Endothelial cell of umbilical vein (primary cell): ENCODE measurements at regions not wholly inside any gene's neighbourhood (a gene's known extent, or its start where the extent isn't known, plus 50 kb on each side); places are given as distances from the start of the nearest gene placed in this dataset.

Experiments used
- BruUV-seq: library from RNA; stranded (reverse); fragments of 400-500 nt; replicated peaks from 2 replicates; lab custom pipeline; 2021; lab: Mats Ljungman, UMichigan
- CTCF ChIA-PET: fragments of 300-600, 350-600 bp; sonication (Branson Sonifier 250); formaldehyde crosslinking; loops from one replicate; lab custom pipeline; 2021; ENCODE audit warnings: antibody characterized with exemption, inconsistent platforms; lab: Charles Lee
- POLR2A ChIA-PET: fragments of 300-600, 350-600 bp; sonication (Branson Sonifier 250); formaldehyde crosslinking; loops from one replicate; lab custom pipeline; 2021; ENCODE audit warnings: antibody characterized with exemption, inconsistent platforms; lab: Charles Lee
- DNase-seq: peaks from one replicate; pipeline ENCODE4 v3.0.0-alpha.2; 2011; ENCODE audit warnings: low read depth, low spot score
- FAIRE-seq: peaks from 2 replicates; lab custom pipeline; 2011; peaks lifted over from hg19 to GRCh38; lab: Jason Lieb, UNC
- H2AFZ ChIP-seq: 2 replicates; pipeline ENCODE4 v1.6.0; 2012; ENCODE audit warnings: low read depth, low read length, control low read depth, inconsistent platforms
- H3K27ac ChIP-seq: 2 replicates; pipeline ENCODE4 v1.5.1; 2011; ENCODE audit warnings: low read depth, mild to moderate bottlenecking, control low read depth, low read length, moderate library complexity; ENCODE audit not compliant: insufficient read depth
- H3K27me3 ChIP-seq, 2 experiments: 2 replicates each; pipeline versions ENCODE4 v1.6.0 to v1.6.1; 2011; ENCODE audit warnings: low read length in 2 of 2, mixed read lengths in 1 of 2; ENCODE audit not compliant: control insufficient read depth in 2 of 2, insufficient read depth in 2 of 2
- H3K36me3 ChIP-seq, 2 experiments: 2 replicates in 1 of 2; 3 replicates in 1 of 2; pipeline ENCODE4 v1.5.1; 2011; ENCODE audit warnings: low read length in 2 of 2, mild to moderate bottlenecking in 1 of 2, moderate library complexity in 1 of 2; ENCODE audit not compliant: control insufficient read depth in 2 of 2, insufficient read depth in 2 of 2; ENCODE audit errors: extremely low read depth in 1 of 2
- H3K4me1 ChIP-seq: 3 replicates; pipeline ENCODE4 v1.5.1; 2011; ENCODE audit warnings: mild to moderate bottlenecking, low read length; ENCODE audit not compliant: control insufficient read depth, insufficient read depth; ENCODE audit errors: extremely low read depth
- H3K4me2 ChIP-seq: 2 replicates; pipeline ENCODE4 v1.6.1; 2011; ENCODE audit warnings: low read length, control low read depth, mixed read lengths; ENCODE audit not compliant: insufficient read depth
- H3K4me3 ChIP-seq, 3 experiments: fragments of 200-600 bp in 1 of 3; sonication (generic), shearing (Covaris generic) in 1 of 3; replicated peaks in 1 of 3; 2 replicates each; pipeline ENCODE4 v1.5.1; 2011 to 2016; ENCODE audit warnings: control low read depth in 3 of 3, low read length in 3 of 3, mild to moderate bottlenecking in 2 of 3, inconsistent platforms in 1 of 3, low read depth in 1 of 3, moderate library complexity in 1 of 3; ENCODE audit not compliant: insufficient read depth in 1 of 3
- H3K79me2 ChIP-seq: 2 replicates; pipeline ENCODE4 v1.6.0; 2012; ENCODE audit warnings: low read length, inconsistent platforms; ENCODE audit not compliant: control insufficient read depth, insufficient read depth
- H3K9ac ChIP-seq: replicated peaks from 2 replicates; pipeline ENCODE3; 2011; ENCODE audit warnings: low read length, control low read depth; ENCODE audit not compliant: insufficient read depth; ENCODE audit errors: extremely low read depth
- H3K9me1 ChIP-seq: replicated peaks from 3 replicates; pipeline ENCODE4 v1.6.0; 2011; ENCODE audit warnings: mild to moderate bottlenecking, low read length; ENCODE audit not compliant: control insufficient read depth, insufficient read depth; ENCODE audit errors: extremely low read depth
- H3K9me3 ChIP-seq: replicated peaks from 2 replicates; pipeline ENCODE4 v1.5.1; 2012; ENCODE audit warnings: low read length, inconsistent platforms; ENCODE audit not compliant: control insufficient read depth, insufficient read depth
- H4K20me1 ChIP-seq: replicated peaks from 2 replicates; pipeline ENCODE3; 2011; ENCODE audit warnings: mild to moderate bottlenecking, low read length; ENCODE audit not compliant: control insufficient read depth, insufficient read depth; ENCODE audit errors: extremely low read depth
- EZH2 ChIP-seq: IDR thresholded peaks from 2 replicates; pipeline ENCODE4 v1.6.1; 2012; ENCODE audit warnings: borderline replicate concordance, low read depth, mild to moderate bottlenecking, moderate library complexity, low read length, inconsistent platforms; ENCODE audit not compliant: severe bottlenecking
- FOS ChIP-seq: IDR thresholded peaks from 2 replicates; pipeline ENCODE4 v1.6.1; 2011; ENCODE audit warnings: mild to moderate bottlenecking, low read length, moderate library complexity, borderline replicate concordance; ENCODE audit not compliant: insufficient read depth
- GATA2 ChIP-seq: IDR thresholded peaks from 2 replicates; pipeline ENCODE4 v1.7.0; 2011; ENCODE audit warnings: low read depth, mild to moderate bottlenecking, moderate library complexity, mixed read lengths, low read length; ENCODE audit not compliant: insufficient read length, insufficient read depth
- JUN ChIP-seq: IDR thresholded peaks from 2 replicates; pipeline ENCODE4 v1.6.1; 2011; ENCODE audit warnings: borderline replicate concordance, low read depth; ENCODE audit not compliant: insufficient read length, insufficient read depth
- MYC ChIP-seq: IDR thresholded peaks from one replicate; pipeline ENCODE4 v1.6.1; 2011; ENCODE audit warnings: mild to moderate bottlenecking, low read depth, low read length
- POLR2A ChIP-seq: IDR thresholded peaks from 2 replicates; pipeline ENCODE4 v1.6.1; 2012; ENCODE audit warnings: low read depth, mild to moderate bottlenecking, control low read depth, low read length
- POLR2AphosphoS5 ChIP-seq: IDR thresholded peaks from 2 replicates; pipeline ENCODE4 v1.6.1; 2012; ENCODE audit warnings: low read depth, mild to moderate bottlenecking, control low read depth, low read length, moderate library complexity; ENCODE audit not compliant: insufficient read depth
- dilution Hi-C: fragments of 300-500 bp; cut with MboI; formaldehyde crosslinking; loops from one replicate; pipeline ENCODE4 v1.15.0; 2019; ENCODE audit warnings: low sequenced_read_pairs; ENCODE audit not compliant: extremely low pct_ligation_motif_present
- intact Hi-C: fragments of 100-400 bp; cut with micrococcal nuclease; formaldehyde crosslinking; loops from one replicate; pipeline ENCODE4 v1.10.0; 2022
- TF ChIP-seq, protein P1 (sequence below): IDR thresholded peaks from 2 replicates; pipeline ENCODE4 v1.6.1; 2011; ENCODE audit not compliant: insufficient read depth, insufficient read length
- TF ChIP-seq, protein P2 (sequence below), 2 donors: IDR thresholded peaks; 1 replicate in 1 of 2; 2 replicates in 1 of 2; pipeline ENCODE4 v1.5.1; 2011; ENCODE audit warnings: low read length in 2 of 2, mild to moderate bottlenecking in 2 of 2, moderate library complexity in 2 of 2, control low read depth in 1 of 2, inconsistent platforms in 1 of 2, low read depth in 1 of 2; ENCODE audit not compliant: insufficient read depth in 1 of 2; ENCODE audit errors: extremely low read depth in 1 of 2

DNA sequence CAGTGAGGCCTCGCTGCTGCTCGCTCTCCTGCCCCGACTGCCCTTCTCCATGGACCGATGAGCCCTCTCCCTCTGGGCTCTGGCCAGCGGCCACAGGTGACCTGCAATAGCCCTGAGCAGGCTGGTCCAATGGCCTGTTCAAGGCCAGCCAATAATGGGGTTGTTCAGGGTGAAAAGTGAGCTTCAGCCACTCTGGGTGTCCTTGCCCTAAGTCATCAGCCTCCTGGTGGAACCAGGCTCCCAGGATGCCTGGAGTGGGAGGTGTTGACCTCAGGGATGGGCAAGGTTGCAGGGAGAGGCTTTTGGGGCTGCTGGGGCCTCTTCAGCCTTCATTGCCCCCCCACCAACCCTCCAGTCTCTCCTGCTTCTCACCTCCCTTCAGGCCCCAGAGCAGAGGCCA, 79.7 kb downstream of the RFLNA start:
- Histone ChIP-seq H3K4me2 (no peak overlapping the region), H3K4me3 (no peak overlapping the region), H3K9ac (no peak overlapping the region), H3K27ac (no peak overlapping the region), H3K79me2 (peaks cover 45% of the 10 kb centered on the region), H2AFZ (no peak overlapping the region), H3K36me3 (peaks cover 12 to 41% of the 10 kb centered on the region in 2 experiments), H3K9me1 (no peaks in the 10 kb centered on the region), H3K27me3 (no peaks in the 10 kb centered on the region), H3K9me3 (no peaks in the 10 kb centered on the region), H4K20me1 (no peaks in the 10 kb centered on the region), H3K4me1 (peaks cover 29% of the 10 kb centered on the region)
- BruUV-seq: no TSS peak
- intact Hi-C loops: no loop called here
- ChIA-PET POLR2A (no interaction called here), CTCF (no interaction called here)
- DNase-seq (no peak), FAIRE-seq (no peak)
- TF ChIP-seq, protein P1, sequence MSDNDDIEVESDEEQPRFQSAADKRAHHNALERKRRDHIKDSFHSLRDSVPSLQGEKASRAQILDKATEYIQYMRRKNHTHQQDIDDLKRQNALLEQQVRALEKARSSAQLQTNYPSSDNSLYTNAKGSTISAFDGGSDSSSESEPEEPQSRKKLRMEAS: no peak
- TF ChIP-seq GATA2: no peak
- no peak for TF ChIP-seq POLR2AphosphoS5
- no peak for TF ChIP-seq JUN
- TF ChIP-seq FOS: no peak
- TF ChIP-seq, protein P2, sequence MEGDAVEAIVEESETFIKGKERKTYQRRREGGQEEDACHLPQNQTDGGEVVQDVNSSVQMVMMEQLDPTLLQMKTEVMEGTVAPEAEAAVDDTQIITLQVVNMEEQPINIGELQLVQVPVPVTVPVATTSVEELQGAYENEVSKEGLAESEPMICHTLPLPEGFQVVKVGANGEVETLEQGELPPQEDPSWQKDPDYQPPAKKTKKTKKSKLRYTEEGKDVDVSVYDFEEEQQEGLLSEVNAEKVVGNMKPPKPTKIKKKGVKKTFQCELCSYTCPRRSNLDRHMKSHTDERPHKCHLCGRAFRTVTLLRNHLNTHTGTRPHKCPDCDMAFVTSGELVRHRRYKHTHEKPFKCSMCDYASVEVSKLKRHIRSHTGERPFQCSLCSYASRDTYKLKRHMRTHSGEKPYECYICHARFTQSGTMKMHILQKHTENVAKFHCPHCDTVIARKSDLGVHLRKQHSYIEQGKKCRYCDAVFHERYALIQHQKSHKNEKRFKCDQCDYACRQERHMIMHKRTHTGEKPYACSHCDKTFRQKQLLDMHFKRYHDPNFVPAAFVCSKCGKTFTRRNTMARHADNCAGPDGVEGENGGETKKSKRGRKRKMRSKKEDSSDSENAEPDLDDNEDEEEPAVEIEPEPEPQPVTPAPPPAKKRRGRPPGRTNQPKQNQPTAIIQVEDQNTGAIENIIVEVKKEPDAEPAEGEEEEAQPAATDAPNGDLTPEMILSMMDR (IDR thresholded peaks at IDR 0.05; ENCODE audit: extremely low read depth in 1 of 2, insufficient read depth in 1 of 2, low read depth in 1 of 2, low read length in 2 of 2): no peak
- no peak for TF ChIP-seq MYC
- no peak for TF ChIP-seq POLR2A
- TF ChIP-seq EZH2: no peak
- dilution Hi-C loops: no loop called here
